ENCODE measurements at regions not wholly inside any gene's neighbourhood (a gene's known extent, or its start where the extent isn't known, plus 50 kb on each side); places are given as distances from the start of the nearest gene placed in this dataset.

GRCh38 chrY:13756615-13757014 is 52.9 kb downstream of the TMSB4Y start:
- no peak for TF ChIP-seq ZNF563 (CRISPR knock-in tag; IDR thresholded peaks at IDR 0.05)
- TF ChIP-seq MYC (CRISPR knock-in tag; IDR thresholded peaks at IDR 0.05; ENCODE audit: borderline replicate concordance): no peak
- no peak for TF ChIP-seq CTCF (CRISPR knock-in tag; IDR thresholded peaks at IDR 0.05)
- no peak for TF ChIP-seq RBM22 (optimal IDR thresholded peaks at IDR 0.05; ENCODE audit: low read length)
- no peak for TF ChIP-seq FOXK2 (IDR thresholded peaks at IDR 0.05)
- no peak for TF ChIP-seq TCF7 (IDR thresholded peaks at IDR 0.05; ENCODE audit: low read depth)
- TF ChIP-seq HBP1 (CRISPR knock-in tag; IDR thresholded peaks at IDR 0.05; ENCODE audit: low read depth): no peak
- no peak for TF ChIP-seq HMGXB4 (CRISPR knock-in tag; IDR thresholded peaks at IDR 0.05; ENCODE audit: borderline replicate concordance in 1 of 2, low read depth in 1 of 2)
- no peak for TF ChIP-seq KDM4B (CRISPR knock-in tag; IDR thresholded peaks at IDR 0.05)
- TF ChIP-seq, protein P1, sequence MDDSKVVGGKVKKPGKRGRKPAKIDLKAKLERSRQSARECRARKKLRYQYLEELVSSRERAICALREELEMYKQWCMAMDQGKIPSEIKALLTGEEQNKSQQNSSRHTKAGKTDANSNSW (CRISPR knock-in tag; IDR thresholded peaks at IDR 0.05; ENCODE audit: borderline replicate concordance): no peak
- TF ChIP-seq ZNF329 (CRISPR knock-in tag; IDR thresholded peaks at IDR 0.05; ENCODE audit: low read depth): no peak
